Stimulated activated naive CD4-positive, alpha-beta T cell (primary cell): ENCODE measurements at regions not wholly inside any gene's neighbourhood (a gene's known extent, or its start where the extent isn't known, plus 50 kb on each side); places are given as distances from the start of the nearest gene placed in this dataset.
"Not testable (repeated sequence)": the region's sequence is repeated elsewhere in the genome, so short reads cannot be mapped to it uniquely, and the experiment has no call there.

ENCODE experiments used
- DNase-seq, 6 experiments: peaks; one replicate each; lab custom pipeline; 2025; lab: John Stamatoyannopoulos, UW

- DNase-seq = no peak
Measured at GRCh38 chr16:27639561-27640276, 89.8 kb downstream of the KATNIP start.

GRCh38 chr16:27640277-27640600, 90.3 kb downstream of the KATNIP start:
- no peak for DNase-seq

GRCh38 chr16:27641260-27641659, 91.3 kb downstream of the KATNIP start:
- DNase-seq = no peak

- not testable (repeated sequence) for DNase-seq
Measured at GRCh38 chr16:27641734-27642415, 91.9 kb downstream of the KATNIP start.

GRCh38 chr16:27642756-27643155, 92.8 kb downstream of the KATNIP start:
- no peak for DNase-seq

GRCh38 chr16:27644165-27644564, 94.2 kb downstream of the KATNIP start:
- no peak for DNase-seq

GRCh38 chr16:27645396-27645795, 95.5 kb downstream of the KATNIP start:
- DNase-seq = no peak

- DNase-seq = no peak
Measured at GRCh38 chr16:27646806-27647205, 96.9 kb downstream of the KATNIP start.

GRCh38 chr16:27649021-27649420, 99.1 kb downstream of the KATNIP start:
- DNase-seq = no peak

- no peak for DNase-seq
Measured at GRCh38 chr16:27650073-27650701, 100.2 kb downstream of the KATNIP start.

- DNase-seq = no peak
Measured at GRCh38 chr16:27651301-27651700, 101.4 kb downstream of the KATNIP start.

GRCh38 chr16:27657811-27658210, 107.9 kb downstream of the KATNIP start:
- DNase-seq = no peak

GRCh38 chr16:27660507-27660906, 110.6 kb downstream of the KATNIP start:
- DNase-seq = no peak

GRCh38 chr16:27663235-27663634, 113.3 kb downstream of the KATNIP start:
- DNase-seq = not testable (repeated sequence)

- no peak for DNase-seq
Measured at GRCh38 chr16:27665881-27666280, 115.9 kb downstream of the KATNIP start.

GRCh38 chr16:27670071-27670810, 120.3 kb downstream of the KATNIP start:
- DNase-seq = no peak

- no peak for DNase-seq
Measured at GRCh38 chr16:27671410-27671809, 121.5 kb downstream of the KATNIP start.

- DNase-seq = no peak
Measured at GRCh38 chr16:27676839-27677238, 126.9 kb downstream of the KATNIP start.

GRCh38 chr16:27677263-27677662, 127.3 kb downstream of the KATNIP start:
- DNase-seq = no peak

- no peak for DNase-seq
Measured at GRCh38 chr16:27678955-27679354, 129.0 kb downstream of the KATNIP start.

GRCh38 chr16:27679899-27680298, 130.0 kb downstream of the KATNIP start:
- no peak for DNase-seq

- DNase-seq = no peak
Measured at GRCh38 chr16:27681681-27682080, 131.7 kb downstream of the KATNIP start.

- DNase-seq = no peak
Measured at GRCh38 chr16:27684047-27684446, 134.1 kb downstream of the KATNIP start.
